Type B pancreatic cell (in vitro differentiated cells): ENCODE measurements at regions not wholly inside any gene's neighbourhood (a gene's known extent, or its start where the extent isn't known, plus 50 kb on each side); places are given as distances from the start of the nearest gene placed in this dataset.

ENCODE experiments used
- DNase-seq: peaks from one replicate; pipeline ENCODE4 v3.0.0; 2021; ENCODE audit warnings: mixed read lengths; ENCODE audit not compliant: unreplicated experiment; ENCODE audit errors: extremely low spot score
- H3K27ac Mint-ChIP-seq: 2 replicates; pipeline ENCODE4 v1.8.0; 2021; ENCODE audit warnings: mild to moderate bottlenecking, mixed read lengths
- H3K27me3 Mint-ChIP-seq: 2 replicates; pipeline ENCODE4 v1.8.0; 2021; ENCODE audit warnings: mixed read lengths
- H3K36me3 Mint-ChIP-seq: 2 replicates; pipeline ENCODE4 v1.8.0; 2021; ENCODE audit warnings: mixed read lengths
- H3K4me1 Mint-ChIP-seq: one replicate; pipeline ENCODE4 v1.8.0; 2021; ENCODE audit warnings: mixed read lengths; ENCODE audit not compliant: unreplicated experiment
- H3K4me3 Mint-ChIP-seq: 2 replicates; pipeline ENCODE4 v1.8.0; 2021; ENCODE audit warnings: mild to moderate bottlenecking, mixed read lengths
- H3K9me3 Mint-ChIP-seq: 2 replicates; pipeline ENCODE4 v1.8.0; 2021; ENCODE audit warnings: mixed read lengths
- TF ChIP-seq, protein P1 (sequence below): fragments of 200-600 bp; sonication (generic); conservative IDR thresholded peaks from 2 replicates; pipeline ENCODE4 v1.5.0; 2021; ENCODE audit warnings: antibody characterized with exemption, mild to moderate bottlenecking

GRCh38 chr9:19870988-19871387 is 82.2 kb upstream of the SLC24A2 start:
- no peaks in the 10 kb centered on the region for H3K36me3 Mint-ChIP-seq
- no peaks in the 10 kb centered on the region for H3K9me3 Mint-ChIP-seq
- TF ChIP-seq, protein P1, sequence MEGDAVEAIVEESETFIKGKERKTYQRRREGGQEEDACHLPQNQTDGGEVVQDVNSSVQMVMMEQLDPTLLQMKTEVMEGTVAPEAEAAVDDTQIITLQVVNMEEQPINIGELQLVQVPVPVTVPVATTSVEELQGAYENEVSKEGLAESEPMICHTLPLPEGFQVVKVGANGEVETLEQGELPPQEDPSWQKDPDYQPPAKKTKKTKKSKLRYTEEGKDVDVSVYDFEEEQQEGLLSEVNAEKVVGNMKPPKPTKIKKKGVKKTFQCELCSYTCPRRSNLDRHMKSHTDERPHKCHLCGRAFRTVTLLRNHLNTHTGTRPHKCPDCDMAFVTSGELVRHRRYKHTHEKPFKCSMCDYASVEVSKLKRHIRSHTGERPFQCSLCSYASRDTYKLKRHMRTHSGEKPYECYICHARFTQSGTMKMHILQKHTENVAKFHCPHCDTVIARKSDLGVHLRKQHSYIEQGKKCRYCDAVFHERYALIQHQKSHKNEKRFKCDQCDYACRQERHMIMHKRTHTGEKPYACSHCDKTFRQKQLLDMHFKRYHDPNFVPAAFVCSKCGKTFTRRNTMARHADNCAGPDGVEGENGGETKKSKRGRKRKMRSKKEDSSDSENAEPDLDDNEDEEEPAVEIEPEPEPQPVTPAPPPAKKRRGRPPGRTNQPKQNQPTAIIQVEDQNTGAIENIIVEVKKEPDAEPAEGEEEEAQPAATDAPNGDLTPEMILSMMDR = no peak
- no peak overlapping the region for H3K4me3 Mint-ChIP-seq
- H3K4me1 Mint-ChIP-seq = no peaks in the 10 kb centered on the region
- DNase-seq = no peak
- no peak overlapping the region for H3K27ac Mint-ChIP-seq
- peaks cover 2% of the 10 kb centered on the region for H3K27me3 Mint-ChIP-seq

- Mint-ChIP-seq H3K36me3 (no peaks in the 10 kb centered on the region), H3K9me3 (no peaks in the 10 kb centered on the region), H3K27ac (no peak overlapping the region), H3K4me1 (no peaks in the 10 kb centered on the region), H3K27me3 (no peaks in the 10 kb centered on the region), H3K4me3 (no peak overlapping the region)
- TF ChIP-seq, protein P1 = no peak
- DNase-seq = no peak
Measured at GRCh38 chr9:19840953-19841352, 52.1 kb upstream of the SLC24A2 start.
